Tibial nerve (tissue), 4 donors: ENCODE measurements at regions not wholly inside any gene's neighbourhood (a gene's known extent, or its start where the extent isn't known, plus 50 kb on each side); places are given as distances from the start of the nearest gene placed in this dataset.

Experiments used
- DNase-seq, 2 donors: peaks; one replicate each; pipeline ENCODE4 v3.0.0-alpha.2; 2019; ENCODE audit warnings: low spot score in 2 of 2
- H3K27ac ChIP-seq, 4 donors: fragments of 200-600 bp; sonication (generic) in 3 of 4; one replicate each; pipeline ENCODE4 v1.5.1; 2017 to 2019; ENCODE audit warnings: mild to moderate bottlenecking in 1 of 4
- H3K27me3 ChIP-seq, 2 donors: fragments of 200-600 bp; sonication (generic) in 1 of 2; one replicate each; pipeline versions ENCODE4 v1.5.1 to v1.6.0; 2017 to 2019
- H3K36me3 ChIP-seq, 3 donors: fragments of 200-600 bp; sonication (generic); one replicate each; pipeline ENCODE4 v1.5.1; 2018 to 2019
- H3K4me1 ChIP-seq, 4 donors: fragments of 200-600 bp; sonication (generic) in 3 of 4; one replicate each; pipeline ENCODE4 v1.5.1; 2017 to 2019
- H3K4me3 ChIP-seq, 4 donors: fragments of 200-600 bp; sonication (generic) in 3 of 4; one replicate each; pipeline ENCODE4 v1.5.1; 2017 to 2019; ENCODE audit warnings: mild to moderate bottlenecking in 1 of 4, moderate library complexity in 1 of 4
- H3K9me3 ChIP-seq, 4 donors: fragments of 200-600 bp; sonication (generic) in 3 of 4; one replicate each; pipeline ENCODE4 v1.5.1; 2017 to 2019
- CTCF ChIP-seq, 5 experiments: fragments of 200-600 bp in 3 of 5; fragments of 450-650 bp in 2 of 5; sonication (generic) in 3 of 5; IDR thresholded peaks; one replicate each; pipeline ENCODE4 v1.5.1; 2016 to 2019; ENCODE audit warnings: antibody characterized with exemption in 5 of 5, mild to moderate bottlenecking in 3 of 5, moderate library complexity in 2 of 5
- EP300 ChIP-seq, 2 donors: sonication (generic); formaldehyde crosslinking; IDR thresholded peaks; one replicate each; pipeline ENCODE4 v1.6.1; 2017; ENCODE audit warnings: antibody characterized with exemption in 2 of 2, mild to moderate bottlenecking in 1 of 2
- POLR2A ChIP-seq, 2 donors: fragments of 450-650 bp; IDR thresholded peaks; one replicate each; pipeline ENCODE4 v1.6.1; 2017; ENCODE audit warnings: antibody characterized with exemption in 2 of 2, mild to moderate bottlenecking in 2 of 2, moderate library complexity in 2 of 2
- WGBS, 2 donors: methylation state at CpG; one replicate each; pipeline ENCODE4 v1.1.5; 2018; 5-methylcytosine and 5-hydroxymethylcytosine counted together

- no peak overlapping the region for H3K4me3 ChIP-seq
- H3K36me3 ChIP-seq = no peaks in the 10 kb centered on the region
- DNase-seq = no peak
- H3K4me1 ChIP-seq = no peaks in the 10 kb centered on the region
- TF ChIP-seq EP300 (IDR thresholded peaks at IDR 0.05) (no peak), CTCF (IDR thresholded peaks at IDR 0.05) (no peak)
- no peaks in the 10 kb centered on the region for H3K9me3 ChIP-seq
- 64 to 74% methylated on average over 1 of the region's 1 CpG for WGBS, 2 donors
- H3K27ac ChIP-seq = no peak overlapping the region
- H3K27me3 ChIP-seq = no peaks in the 10 kb centered on the region
These were observed 140.9 kb upstream of the MRPS22 start for GRCh38 chr3:139202959-139203349.

GRCh38 chr3:139203752-139204151 lies 140.1 kb upstream of the MRPS22 start:
- no peaks in the 10 kb centered on the region for H3K36me3 ChIP-seq
- H3K27ac ChIP-seq = no peak overlapping the region
- no peaks in the 10 kb centered on the region for H3K9me3 ChIP-seq
- WGBS, 2 donors = 78 to 85% methylated on average over 1 to 2 of the region's 2 CpGs
- H3K4me1 ChIP-seq = no peaks in the 10 kb centered on the region
- DNase-seq = no peak
- TF ChIP-seq EP300 (IDR thresholded peaks at IDR 0.05) (no peak), CTCF (IDR thresholded peaks at IDR 0.05) (no peak), POLR2A (IDR thresholded peaks at IDR 0.05) (no peak)
- H3K27me3 ChIP-seq = no peaks in the 10 kb centered on the region
- H3K4me3 ChIP-seq = no peak overlapping the region

GRCh38 chr3:139204728-139205127 lies 139.1 kb upstream of the MRPS22 start:
- no peaks in the 10 kb centered on the region for H3K9me3 ChIP-seq
- H3K36me3 ChIP-seq = no peaks in the 10 kb centered on the region
- no peak overlapping the region for H3K27ac ChIP-seq
- TF ChIP-seq EP300 (IDR thresholded peaks at IDR 0.05) (no peak), POLR2A (IDR thresholded peaks at IDR 0.05) (no peak), CTCF (IDR thresholded peaks at IDR 0.05) (no peak)
- no peaks in the 10 kb centered on the region for H3K4me1 ChIP-seq
- no peak overlapping the region for H3K4me3 ChIP-seq
- 64 to 100% methylated on average over 1 of the region's 1 CpG for WGBS, 2 donors
- DNase-seq = no peak
- no peaks in the 10 kb centered on the region for H3K27me3 ChIP-seq

- DNase-seq = no peak
- no peak for TF ChIP-seq CTCF (IDR thresholded peaks at IDR 0.05)
- TF ChIP-seq POLR2A (IDR thresholded peaks at IDR 0.05) = no peak
- no peak for TF ChIP-seq EP300 (IDR thresholded peaks at IDR 0.05)
- H3K36me3 ChIP-seq = no peaks in the 10 kb centered on the region
- no peak overlapping the region for H3K4me3 ChIP-seq
- H3K27ac ChIP-seq = no peak overlapping the region
- H3K27me3 ChIP-seq = no peaks in the 10 kb centered on the region
- peaks cover 0 to 9% (median 0%) of the 10 kb centered on the region in 4 donors for H3K9me3 ChIP-seq
- no peaks in the 10 kb centered on the region for H3K4me1 ChIP-seq
- WGBS, 2 donors = 53 to 56% methylated on average over 5 of the region's 5 CpGs
These were observed 129.9 kb upstream of the MRPS22 start for GRCh38 chr3:139213936-139214335.

GRCh38 chr3:139216958-139217357 lies 126.9 kb upstream of the MRPS22 start:
- TF ChIP-seq POLR2A (IDR thresholded peaks at IDR 0.05) = no peak
- no peak for DNase-seq
- no peak overlapping the region for H3K27ac ChIP-seq
- no peaks in the 10 kb centered on the region for H3K4me1 ChIP-seq
- no peak overlapping the region for H3K4me3 ChIP-seq
- H3K27me3 ChIP-seq = no peaks in the 10 kb centered on the region
- no peaks in the 10 kb centered on the region for H3K36me3 ChIP-seq
- H3K9me3 ChIP-seq = peaks cover 0 to 4% (median 0%) of the 10 kb centered on the region in 4 donors

- H3K27me3 ChIP-seq = no peaks in the 10 kb centered on the region
- H3K9me3 ChIP-seq = no peaks in the 10 kb centered on the region
- WGBS, 2 donors = 86 to 90% methylated on average over 3 of the region's 3 CpGs
- H3K36me3 ChIP-seq = no peaks in the 10 kb centered on the region
- no peak for TF ChIP-seq EP300 (IDR thresholded peaks at IDR 0.05)
- TF ChIP-seq CTCF (IDR thresholded peaks at IDR 0.05) = no peak
- TF ChIP-seq POLR2A (IDR thresholded peaks at IDR 0.05) = no peak
- DNase-seq = no peak
- no peaks in the 10 kb centered on the region for H3K4me1 ChIP-seq
- H3K4me3 ChIP-seq = no peak overlapping the region
- no peak overlapping the region for H3K27ac ChIP-seq
These were observed 126.2 kb upstream of the MRPS22 start for GRCh38 chr3:139217633-139218032.
